ENCODE measurements at regions not wholly inside any gene's neighbourhood (a gene's known extent, or its start where the extent isn't known, plus 50 kb on each side); places are given as distances from the start of the nearest gene placed in this dataset.

GRCh38 chr9:100661668-100662067 lies 83.8 kb downstream of the CAVIN4 start:
- TF ChIP-seq CTCF (IDR thresholded peaks at IDR 0.05), result no peak
- no peak for TF ChIP-seq POLR2A (IDR thresholded peaks at IDR 0.05)
